Keratinocyte (primary cell): ENCODE measurements at regions not wholly inside any gene's neighbourhood (a gene's known extent, or its start where the extent isn't known, plus 50 kb on each side); places are given as distances from the start of the nearest gene placed in this dataset.

ENCODE experiments used
- DNase-seq: peaks from one replicate; pipeline ENCODE4 v3.0.0-alpha.2; 2011; ENCODE audit warnings: low read depth, missing footprints, low spot score
- FAIRE-seq: peaks from 2 replicates; lab custom pipeline; 2011; peaks lifted over from hg19 to GRCh38; lab: Jason Lieb, UNC
- H2AFZ ChIP-seq: 2 replicates; pipeline ENCODE4 v1.6.0; 2012; ENCODE audit warnings: low read length, control low read depth, inconsistent platforms; ENCODE audit not compliant: control insufficient read depth
- H3K27ac ChIP-seq: 2 replicates; pipeline ENCODE4 v1.5.1; 2011; ENCODE audit warnings: low read length; ENCODE audit not compliant: control insufficient read depth, insufficient read depth
- H3K27me3 ChIP-seq: 3 replicates; pipeline ENCODE4 v1.6.0; 2011; ENCODE audit warnings: low read length; ENCODE audit not compliant: control insufficient read depth, insufficient read depth; ENCODE audit errors: extremely low read depth
- H3K36me3 ChIP-seq, 2 experiments: 2 replicates in 1 of 2; 3 replicates in 1 of 2; pipeline ENCODE4 v1.5.1; 2011; ENCODE audit warnings: low read length in 2 of 2, mild to moderate bottlenecking in 1 of 2; ENCODE audit not compliant: control insufficient read depth in 2 of 2, insufficient read depth in 2 of 2; ENCODE audit errors: extremely low read depth in 1 of 2
- H3K4me1 ChIP-seq: 3 replicates; pipeline ENCODE4 v1.5.1; 2011; ENCODE audit warnings: low read length; ENCODE audit not compliant: control insufficient read depth, insufficient read depth; ENCODE audit errors: extremely low read depth
- H3K4me2 ChIP-seq: 3 replicates; pipeline ENCODE4 v1.6.0; 2011; ENCODE audit warnings: low read depth, low read length; ENCODE audit not compliant: control insufficient read depth, insufficient read depth; ENCODE audit errors: extremely low read depth
- H3K4me3 ChIP-seq, 3 experiments: fragments of 200-600 bp in 1 of 3; sonication (generic) in 1 of 3; 2 replicates in 2 of 3; 3 replicates in 1 of 3; pipeline ENCODE4 v1.5.1; 2011 to 2016; ENCODE audit warnings: low read length in 3 of 3, mild to moderate bottlenecking in 3 of 3, control low read depth in 2 of 3, inconsistent platforms in 1 of 3, low read depth in 1 of 3, mixed read lengths in 1 of 3, mixed run types in 1 of 3, moderate library complexity in 1 of 3; ENCODE audit not compliant: control insufficient read depth in 2 of 3, insufficient read depth in 2 of 3; ENCODE audit errors: extremely low read depth in 1 of 3
- H3K79me2 ChIP-seq: 2 replicates; pipeline ENCODE4 v1.6.0; 2012; ENCODE audit warnings: low read length; ENCODE audit not compliant: control insufficient read depth, insufficient read depth
- H3K9ac ChIP-seq: 3 replicates; pipeline ENCODE4 v1.6.0; 2011; ENCODE audit warnings: low read length; ENCODE audit not compliant: control insufficient read depth, insufficient read depth; ENCODE audit errors: extremely low read depth
- H3K9me1 ChIP-seq: 3 replicates; pipeline ENCODE4 v1.6.0; 2011; ENCODE audit warnings: low read length; ENCODE audit not compliant: control insufficient read depth, insufficient read depth; ENCODE audit errors: extremely low read depth
- H3K9me3 ChIP-seq: 2 replicates; pipeline ENCODE4 v1.5.1; 2012; ENCODE audit warnings: low read depth, low read length; ENCODE audit not compliant: control insufficient read depth
- H4K20me1 ChIP-seq: 3 replicates; pipeline ENCODE4 v1.6.0; 2011; ENCODE audit warnings: low read length; ENCODE audit not compliant: control insufficient read depth, insufficient read depth; ENCODE audit errors: extremely low read depth
- EZH2 ChIP-seq: IDR thresholded peaks from one replicate; pipeline ENCODE4 v1.6.1; 2012; ENCODE audit warnings: inconsistent platforms, mild to moderate bottlenecking, low read length, moderate library complexity
- dilution Hi-C: fragments of 300-500 bp; cut with MboI; formaldehyde crosslinking; loops from one replicate; pipeline ENCODE4 v1.7.0; 2020; ENCODE audit warnings: low sequenced_read_pairs; ENCODE audit not compliant: extremely low pct_ligation_motif_present
- TF ChIP-seq, protein P1 (sequence below), 3 experiments: IDR thresholded peaks in 1 of 3; conservative IDR thresholded peaks in 1 of 3; optimal IDR thresholded peaks in 1 of 3; 2 replicates in 2 of 3; 3 replicates in 1 of 3; pipeline versions ENCODE3 to v1.5.1; 2011; ENCODE audit warnings: low read length in 3 of 3, mild to moderate bottlenecking in 3 of 3, moderate library complexity in 2 of 3, control low read depth in 1 of 3, inconsistent platforms in 1 of 3; ENCODE audit not compliant: insufficient read depth in 2 of 3; ENCODE audit errors: extremely low read depth in 1 of 3

DNA sequence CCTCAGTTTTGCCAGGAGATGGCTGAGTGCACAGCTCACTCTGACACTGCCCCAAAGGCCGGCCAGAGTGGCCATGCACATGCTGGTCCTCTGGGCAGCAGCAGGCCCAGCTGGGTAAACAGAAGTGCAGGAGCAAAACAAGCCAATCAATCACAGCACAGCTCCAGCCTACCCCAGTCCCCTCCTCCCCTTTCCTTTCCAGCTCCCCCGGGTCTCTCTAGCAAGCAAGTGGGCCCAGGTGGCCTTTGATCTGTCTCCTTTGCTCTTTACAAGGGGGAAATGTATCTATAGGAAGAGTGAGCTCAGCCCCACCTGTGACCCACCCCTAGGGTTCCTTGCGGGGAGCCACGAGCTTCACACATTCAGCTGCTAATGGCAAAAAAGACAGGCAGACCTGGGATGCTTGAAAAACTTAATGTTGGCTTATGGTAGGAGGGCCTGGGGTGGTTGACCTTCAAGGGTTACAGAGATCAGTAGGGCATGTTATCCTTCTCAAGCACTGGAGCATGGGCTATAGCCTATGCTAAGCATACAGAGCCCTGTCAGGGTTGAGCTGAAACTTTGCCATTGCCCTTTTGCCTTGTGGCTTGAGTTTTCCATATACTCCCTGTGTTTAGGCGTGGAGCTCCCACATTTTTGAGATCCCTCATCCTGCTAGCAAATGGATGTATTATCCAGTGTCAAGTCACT is 57.8 kb upstream of the PLAC1 start:
- no peak overlapping the region for H2AFZ ChIP-seq
- TF ChIP-seq, protein P1, sequence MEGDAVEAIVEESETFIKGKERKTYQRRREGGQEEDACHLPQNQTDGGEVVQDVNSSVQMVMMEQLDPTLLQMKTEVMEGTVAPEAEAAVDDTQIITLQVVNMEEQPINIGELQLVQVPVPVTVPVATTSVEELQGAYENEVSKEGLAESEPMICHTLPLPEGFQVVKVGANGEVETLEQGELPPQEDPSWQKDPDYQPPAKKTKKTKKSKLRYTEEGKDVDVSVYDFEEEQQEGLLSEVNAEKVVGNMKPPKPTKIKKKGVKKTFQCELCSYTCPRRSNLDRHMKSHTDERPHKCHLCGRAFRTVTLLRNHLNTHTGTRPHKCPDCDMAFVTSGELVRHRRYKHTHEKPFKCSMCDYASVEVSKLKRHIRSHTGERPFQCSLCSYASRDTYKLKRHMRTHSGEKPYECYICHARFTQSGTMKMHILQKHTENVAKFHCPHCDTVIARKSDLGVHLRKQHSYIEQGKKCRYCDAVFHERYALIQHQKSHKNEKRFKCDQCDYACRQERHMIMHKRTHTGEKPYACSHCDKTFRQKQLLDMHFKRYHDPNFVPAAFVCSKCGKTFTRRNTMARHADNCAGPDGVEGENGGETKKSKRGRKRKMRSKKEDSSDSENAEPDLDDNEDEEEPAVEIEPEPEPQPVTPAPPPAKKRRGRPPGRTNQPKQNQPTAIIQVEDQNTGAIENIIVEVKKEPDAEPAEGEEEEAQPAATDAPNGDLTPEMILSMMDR (optimal IDR thresholded peaks at IDR 0.05 in 1 of 3, IDR thresholded peaks at IDR 0.05 in 1 of 3, conservative IDR thresholded peaks at IDR 0.05 in 1 of 3; ENCODE audit: extremely low read depth in 1 of 3, insufficient read depth in 2 of 3, low read length in 3 of 3) = no peak
- no peak for TF ChIP-seq EZH2
- DNase-seq = no peak
- dilution Hi-C loops = no loop called here
- no peak overlapping the region for H3K4me2 ChIP-seq
- H3K36me3 ChIP-seq = no peaks in the 10 kb centered on the region
- no peaks in the 10 kb centered on the region for H3K9me3 ChIP-seq
- H4K20me1 ChIP-seq = no peaks in the 10 kb centered on the region
- H3K4me3 ChIP-seq = no peak overlapping the region
- H3K27me3 ChIP-seq = no peaks in the 10 kb centered on the region
- FAIRE-seq = no peak
- no peaks in the 10 kb centered on the region for H3K9me1 ChIP-seq
- H3K79me2 ChIP-seq = no peaks in the 10 kb centered on the region
- no peak overlapping the region for H3K9ac ChIP-seq
- peaks cover 13% of the 10 kb centered on the region for H3K4me1 ChIP-seq
- no peak overlapping the region for H3K27ac ChIP-seq

DNA sequence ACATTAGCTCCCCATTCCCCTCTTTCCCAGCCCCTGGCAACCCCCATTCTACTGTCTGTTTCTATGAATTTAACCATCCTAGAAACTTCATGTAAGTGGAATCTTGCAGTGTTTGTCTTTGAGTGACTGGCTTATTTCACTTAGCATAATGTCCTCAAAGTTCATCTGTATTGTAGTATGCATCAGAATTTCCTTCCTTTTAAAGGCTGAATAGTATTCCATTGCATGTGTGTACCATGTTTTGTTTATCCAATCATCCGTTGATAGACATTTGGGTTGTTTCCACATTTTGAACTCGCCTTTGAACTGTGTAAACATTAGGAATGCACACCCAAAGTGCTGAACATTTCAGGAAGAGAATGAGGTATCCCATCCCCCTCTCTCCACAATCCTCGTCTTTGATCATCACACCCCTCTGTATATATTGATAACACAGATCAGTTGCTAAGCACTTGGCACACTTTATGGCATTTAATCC is 56.4 kb upstream of the PLAC1 start:
- Histone ChIP-seq H3K36me3 (no peaks in the 10 kb centered on the region), H4K20me1 (no peaks in the 10 kb centered on the region), H3K27me3 (no peaks in the 10 kb centered on the region), H2AFZ (no peak overlapping the region), H3K4me1 (peaks cover 13% of the 10 kb centered on the region), H3K4me3 (no peak overlapping the region), H3K9ac (no peak overlapping the region), H3K9me3 (no peaks in the 10 kb centered on the region), H3K27ac (no peak overlapping the region), H3K79me2 (no peaks in the 10 kb centered on the region), H3K4me2 (no peak overlapping the region), H3K9me1 (no peaks in the 10 kb centered on the region)
- DNase-seq = no peak
- no peak for FAIRE-seq
- TF ChIP-seq EZH2 = no peak
- TF ChIP-seq, protein P1 (optimal IDR thresholded peaks at IDR 0.05 in 1 of 3, IDR thresholded peaks at IDR 0.05 in 1 of 3, conservative IDR thresholded peaks at IDR 0.05 in 1 of 3; ENCODE audit: extremely low read depth in 1 of 3, insufficient read depth in 2 of 3, low read length in 3 of 3) = no peak
- dilution Hi-C loops = no loop called here
